Upper lobe of left lung (tissue), 6 donors: ENCODE measurements at regions not wholly inside any gene's neighbourhood (a gene's known extent, or its start where the extent isn't known, plus 50 kb on each side); places are given as distances from the start of the nearest gene placed in this dataset.

ENCODE experiments used
- ATAC-seq, 2 donors: fragments of 200-7000 bp; cut with Tn5 transposase; one replicate each; pipeline ENCODE4 v1.9.1; 2022; ENCODE audit warnings: mild to moderate bottlenecking in 2 of 2, moderate library complexity in 2 of 2; ENCODE audit not compliant: low FRiP score in 2 of 2
- DNase-seq, 2 donors: peaks; one replicate each; pipeline ENCODE4 v3.0.0-alpha.2; 2019 to 2020
- H3K27ac ChIP-seq, 4 donors: fragments of 200-600 bp; sonication (generic); one replicate each; pipeline ENCODE4 v1.5.1; 2016 to 2019
- H3K27me3 ChIP-seq, 4 donors: fragments of 200-600 bp; sonication (generic); one replicate each; pipeline ENCODE4 v1.5.1; 2017 to 2019
- H3K36me3 ChIP-seq, 4 donors: fragments of 200-600 bp; sonication (generic); one replicate each; pipeline ENCODE4 v1.5.1; 2016 to 2019
- H3K4me1 ChIP-seq, 4 donors: fragments of 200-600 bp; sonication (generic); one replicate each; pipeline ENCODE4 v1.5.1; 2018 to 2019
- H3K4me3 ChIP-seq, 4 donors: fragments of 200-600 bp; sonication (generic); one replicate each; pipeline ENCODE4 v1.5.1; 2017 to 2019; ENCODE audit warnings: mild to moderate bottlenecking in 2 of 4, moderate library complexity in 1 of 4
- H3K9me3 ChIP-seq, 4 donors: fragments of 200-600 bp; sonication (generic); one replicate each; pipeline ENCODE4 v1.5.1; 2018 to 2019
- CTCF ChIP-seq, 6 experiments: fragments of 450-650 bp in 4 of 6; fragments of 200-600 bp in 2 of 6; sonication (generic) in 2 of 6; IDR thresholded peaks; one replicate each; pipeline ENCODE4 v1.5.1; 2016 to 2019; ENCODE audit warnings: antibody characterized with exemption in 6 of 6
- EP300 ChIP-seq, 4 donors: sonication (generic); formaldehyde crosslinking; IDR thresholded peaks; one replicate each; pipeline ENCODE4 v1.5.1; 2017; ENCODE audit warnings: antibody characterized with exemption in 4 of 4, control low read depth in 2 of 4
- POLR2A ChIP-seq, 4 donors: fragments of 450-650 bp; IDR thresholded peaks; one replicate each; pipeline ENCODE4 v1.5.1; 2016 to 2017; ENCODE audit warnings: antibody characterized with exemption in 4 of 4, mild to moderate bottlenecking in 2 of 4
- POLR2AphosphoS5 ChIP-seq, 2 donors: sonication (generic); formaldehyde crosslinking; IDR thresholded peaks; one replicate each; pipeline ENCODE4 v1.5.1; 2017; ENCODE audit warnings: antibody characterized with exemption in 2 of 2
- WGBS, 2 donors: methylation state at CpG; one replicate each; pipeline ENCODE4 v1.1.5; 2017 to 2018; 5-methylcytosine and 5-hydroxymethylcytosine counted together
- donor health status: DM: no; HTN: no; CAD: no; lungs with moderate emphysema.
- donor health status: DM: no; HTN: yes; CAD: no; lungs with severe emphysema.

DNA sequence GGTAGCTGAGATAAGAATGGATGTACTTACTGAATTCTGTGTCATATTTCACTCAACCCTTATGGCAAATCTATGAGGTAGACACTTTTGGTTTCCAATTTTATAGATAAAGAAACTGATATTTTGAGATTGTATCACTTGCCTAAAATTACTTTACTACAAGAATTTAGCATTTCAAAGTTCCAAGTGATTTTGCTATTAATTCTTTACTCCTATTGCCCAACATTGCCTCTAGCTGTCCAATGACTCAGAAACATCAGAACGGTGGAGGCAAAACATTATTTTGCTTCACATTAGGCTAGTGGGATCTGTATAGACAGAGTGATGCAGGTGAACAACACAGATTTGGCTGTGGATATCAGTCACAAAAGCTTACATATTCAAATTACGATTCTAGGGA, 747.2 kb upstream of the NEGR1 start:
- Histone ChIP-seq H3K4me1 (no peaks in the 10 kb centered on the region), H3K27me3 (no peaks in the 10 kb centered on the region), H3K4me3 (no peak overlapping the region), H3K36me3 (no peaks in the 10 kb centered on the region), H3K27ac (no peak overlapping the region), H3K9me3 (no peaks in the 10 kb centered on the region)
- DNase-seq (no peak), ATAC-seq (no peak)
- WGBS, 2 donors: 72 to 81% methylated on average over 2 of the region's 2 CpGs
- no peak for TF ChIP-seq POLR2AphosphoS5 (IDR thresholded peaks at IDR 0.05)
- TF ChIP-seq POLR2A (IDR thresholded peaks at IDR 0.05): no peak
- no peak for TF ChIP-seq EP300 (IDR thresholded peaks at IDR 0.05)
- no peak for TF ChIP-seq CTCF (IDR thresholded peaks at IDR 0.05)

GRCh38 chr1:73026114-73026513, 743.8 kb upstream of the NEGR1 start:
- ATAC-seq (no peak), DNase-seq (no peak)
- no peak overlapping the region for H3K27ac ChIP-seq
- 65 to 66% methylated on average over 4 of the region's 4 CpGs for WGBS, 2 donors
- H3K9me3 ChIP-seq: no peaks in the 10 kb centered on the region
- no peaks in the 10 kb centered on the region for H3K27me3 ChIP-seq
- no peaks in the 10 kb centered on the region for H3K4me1 ChIP-seq
- TF ChIP-seq EP300 (IDR thresholded peaks at IDR 0.05) (no peak), CTCF (IDR thresholded peaks at IDR 0.05) (no peak), POLR2A (IDR thresholded peaks at IDR 0.05) (no peak), POLR2AphosphoS5 (IDR thresholded peaks at IDR 0.05) (no peak)
- H3K36me3 ChIP-seq: no peaks in the 10 kb centered on the region
- H3K4me3 ChIP-seq: no peak overlapping the region

GRCh38 chr1:73009938-73010337, 727.6 kb upstream of the NEGR1 start:
- Histone ChIP-seq H3K4me1 (no peaks in the 10 kb centered on the region), H3K27ac (no peak overlapping the region), H3K4me3 (no peak overlapping the region), H3K9me3 (no peaks in the 10 kb centered on the region), H3K27me3 (no peaks in the 10 kb centered on the region), H3K36me3 (no peaks in the 10 kb centered on the region)
- ATAC-seq (no peak), DNase-seq (no peak)
- 52 to 76% methylated on average over 1 of the region's 1 CpG for WGBS, 2 donors
- TF ChIP-seq POLR2AphosphoS5 (IDR thresholded peaks at IDR 0.05) (no peak), EP300 (IDR thresholded peaks at IDR 0.05) (no peak), CTCF (IDR thresholded peaks at IDR 0.05) (no peak), POLR2A (IDR thresholded peaks at IDR 0.05) (no peak)

DNA sequence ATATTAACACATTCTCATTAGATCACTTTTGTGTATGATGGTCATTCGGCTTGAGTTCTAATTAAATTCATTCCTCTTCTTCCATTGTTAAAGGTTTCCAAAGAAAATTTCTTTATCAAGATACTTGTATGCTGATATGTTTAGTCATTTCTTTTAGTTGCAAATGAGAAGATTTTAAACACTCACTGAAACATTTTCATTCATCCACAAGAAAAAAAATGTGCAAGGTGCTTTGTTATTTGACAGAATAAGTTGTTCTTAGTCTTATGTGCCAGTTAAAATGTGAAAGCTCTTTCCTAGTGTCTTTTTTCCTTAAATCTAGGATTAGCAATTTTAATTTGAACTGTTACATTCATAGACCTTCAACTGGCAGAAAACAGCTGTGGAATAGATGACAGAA, 727.0 kb upstream of the NEGR1 start:
- 73 to 75% methylated on average over 1 of the region's 1 CpG for WGBS, 2 donors
- Histone ChIP-seq H3K36me3 (no peaks in the 10 kb centered on the region), H3K4me3 (no peak overlapping the region), H3K27ac (no peak overlapping the region), H3K9me3 (no peaks in the 10 kb centered on the region), H3K4me1 (no peaks in the 10 kb centered on the region), H3K27me3 (no peaks in the 10 kb centered on the region)
- ATAC-seq: no peak
- DNase-seq: no peak
- no peak for TF ChIP-seq EP300 (IDR thresholded peaks at IDR 0.05)
- TF ChIP-seq CTCF (IDR thresholded peaks at IDR 0.05): no peak
- no peak for TF ChIP-seq POLR2AphosphoS5 (IDR thresholded peaks at IDR 0.05)

DNA sequence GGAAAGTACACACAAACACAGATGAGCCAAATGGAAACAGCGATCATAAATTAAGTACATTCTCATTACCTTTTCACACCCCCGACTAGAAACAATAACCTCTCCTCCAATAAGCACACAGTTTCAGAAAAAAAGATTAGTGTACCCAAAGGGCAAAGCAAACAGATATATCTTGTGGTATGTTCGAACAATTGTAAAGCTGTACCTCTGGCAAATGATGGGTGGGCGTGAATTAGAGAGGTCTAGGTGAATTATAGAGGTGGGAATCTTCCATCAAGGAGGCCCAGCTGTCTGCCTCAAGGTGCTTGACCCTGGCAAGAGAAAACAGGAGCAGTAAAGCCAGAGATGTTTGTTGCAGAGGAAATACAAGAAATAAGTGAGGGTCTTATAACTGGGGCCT, 715.3 kb upstream of the NEGR1 start:
- 79 to 83% methylated on average over 4 of the region's 4 CpGs for WGBS, 2 donors

More for the DNA sequence above, 715.3 kb upstream of the NEGR1 start:
- no peaks in the 10 kb centered on the region for H3K4me1 ChIP-seq
- TF ChIP-seq EP300 (IDR thresholded peaks at IDR 0.05) (no peak), CTCF (IDR thresholded peaks at IDR 0.05) (no peak), POLR2A (IDR thresholded peaks at IDR 0.05) (no peak), POLR2AphosphoS5 (IDR thresholded peaks at IDR 0.05) (no peak)
- H3K36me3 ChIP-seq: no peaks in the 10 kb centered on the region
- H3K27ac ChIP-seq: no peak overlapping the region
- DNase-seq (no peak), ATAC-seq (no peak)
- H3K9me3 ChIP-seq: no peaks in the 10 kb centered on the region
- H3K27me3 ChIP-seq: no peaks in the 10 kb centered on the region
- H3K4me3 ChIP-seq: no peak overlapping the region
